Activated T-cell treated with anti-CD3 and anti-CD28 coated beads, Interleukin-2, amount 50 U/mL, for 4 hours (primary cell): ENCODE measurements at regions not wholly inside any gene's neighbourhood (a gene's known extent, or its start where the extent isn't known, plus 50 kb on each side); places are given as distances from the start of the nearest gene placed in this dataset.

ENCODE experiments used
- ATAC-seq, 2 donors: fragments of 200-7000 bp; cut with Tn5 transposase; one replicate each; pipeline ENCODE4 v1.10.0; 2021
- DNase-seq: peaks from one replicate; pipeline ENCODE4 v3.0.0-alpha.2; 2020
- H3K27me3 Mint-ChIP-seq: one replicate; pipeline ENCODE4 v1.8.0; 2021; ENCODE audit warnings: low read depth, mixed read lengths
- H3K36me3 Mint-ChIP-seq: one replicate; pipeline ENCODE4 v1.8.0; 2022; ENCODE audit warnings: mixed read lengths; ENCODE audit not compliant: insufficient read depth
- H3K4me1 Mint-ChIP-seq: one replicate; pipeline ENCODE4 v1.8.0; 2021; ENCODE audit warnings: low read depth, mixed read lengths
- H3K4me3 Mint-ChIP-seq: one replicate; pipeline ENCODE4 v1.8.0; 2021; ENCODE audit warnings: mild to moderate bottlenecking, moderate library complexity, mixed read lengths
- H3K9me3 Mint-ChIP-seq: one replicate; pipeline ENCODE4 v1.8.0; 2021; ENCODE audit warnings: mixed read lengths

DNA sequence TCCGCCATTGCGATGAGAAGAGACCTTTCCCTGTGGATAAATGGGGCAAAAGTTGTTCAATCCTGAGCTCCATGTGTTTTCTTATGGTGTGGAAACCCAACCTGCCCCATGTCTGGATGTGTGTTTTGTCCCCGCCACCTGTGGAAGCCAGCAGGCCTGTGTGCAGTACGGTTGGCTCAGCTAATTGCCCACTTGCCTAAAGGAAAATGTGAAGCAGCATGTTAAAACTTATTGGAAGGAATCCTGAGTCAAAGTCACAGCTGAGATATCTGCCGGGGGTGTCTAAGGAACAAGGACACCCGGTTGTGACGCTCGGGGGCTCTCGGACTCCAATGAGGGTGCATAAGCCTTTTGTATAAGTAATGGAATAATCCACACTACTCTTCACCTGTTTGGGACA, 361.1 kb upstream of the IRX1 start:
- DNase-seq (no peak), ATAC-seq (no peak)
- H3K4me1 Mint-ChIP-seq: no peaks in the 10 kb centered on the region
- no peaks in the 10 kb centered on the region for H3K36me3 Mint-ChIP-seq
- no peaks in the 10 kb centered on the region for H3K27me3 Mint-ChIP-seq
- H3K4me3 Mint-ChIP-seq: no peak overlapping the region
- H3K9me3 Mint-ChIP-seq: peaks cover 3% of the 10 kb centered on the region

- no peaks in the 10 kb centered on the region for H3K27me3 Mint-ChIP-seq
- H3K4me3 Mint-ChIP-seq: no peak overlapping the region
- no peak for DNase-seq
- peaks cover under 1% of the 10 kb centered on the region for H3K9me3 Mint-ChIP-seq
- H3K4me1 Mint-ChIP-seq: no peaks in the 10 kb centered on the region
- no peak for ATAC-seq
- no peaks in the 10 kb centered on the region for H3K36me3 Mint-ChIP-seq
Observed at GRCh38 chr5:3230941-3231340, 364.7 kb upstream of the IRX1 start.

DNA sequence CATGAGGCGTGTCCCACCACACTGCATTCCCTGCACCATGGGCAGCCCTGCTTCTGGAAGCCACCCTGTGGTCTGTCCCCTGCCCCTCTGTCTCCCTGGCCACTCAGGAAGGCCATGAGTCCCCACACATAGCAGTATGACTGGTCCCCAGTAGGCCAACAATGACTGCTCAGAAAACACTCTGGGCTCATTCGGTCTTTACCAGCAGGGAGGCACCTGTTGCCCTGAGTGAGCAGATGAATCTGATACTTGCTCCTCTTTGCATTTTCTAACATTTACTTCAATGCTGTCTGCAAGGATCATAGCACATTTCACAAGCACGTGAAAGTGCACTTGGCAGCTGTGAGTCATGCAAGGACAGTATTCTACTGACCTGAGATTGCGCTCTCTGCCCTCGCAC, 365.4 kb upstream of the IRX1 start:
- Mint-ChIP-seq H3K9me3 (no peaks in the 10 kb centered on the region), H3K36me3 (no peaks in the 10 kb centered on the region), H3K4me3 (no peak overlapping the region), H3K27me3 (no peaks in the 10 kb centered on the region), H3K4me1 (no peaks in the 10 kb centered on the region)
- DNase-seq (no peak), ATAC-seq (no peak)

GRCh38 chr5:3226196-3226920, 369.3 kb upstream of the IRX1 start:
- no peaks in the 10 kb centered on the region for H3K36me3 Mint-ChIP-seq
- no peaks in the 10 kb centered on the region for H3K4me1 Mint-ChIP-seq
- no peaks in the 10 kb centered on the region for H3K27me3 Mint-ChIP-seq
- no peak for ATAC-seq
- no peak overlapping the region for H3K4me3 Mint-ChIP-seq
- H3K9me3 Mint-ChIP-seq: no peaks in the 10 kb centered on the region
- no peak for DNase-seq

- DNase-seq: no peak
- no peaks in the 10 kb centered on the region for H3K4me1 Mint-ChIP-seq
- H3K36me3 Mint-ChIP-seq: no peaks in the 10 kb centered on the region
- no peaks in the 10 kb centered on the region for H3K9me3 Mint-ChIP-seq
- no peak overlapping the region for H3K4me3 Mint-ChIP-seq
- ATAC-seq: no peak
- no peaks in the 10 kb centered on the region for H3K27me3 Mint-ChIP-seq
Observed at GRCh38 chr5:3225201-3225960, 370.3 kb upstream of the IRX1 start.

GRCh38 chr5:3222924-3223323, 372.7 kb upstream of the IRX1 start:
- H3K27me3 Mint-ChIP-seq: no peaks in the 10 kb centered on the region
- no peaks in the 10 kb centered on the region for H3K4me1 Mint-ChIP-seq
- no peak for ATAC-seq
- DNase-seq: no peak
- no peak overlapping the region for H3K4me3 Mint-ChIP-seq
- H3K9me3 Mint-ChIP-seq: no peaks in the 10 kb centered on the region
- H3K36me3 Mint-ChIP-seq: no peaks in the 10 kb centered on the region

DNA sequence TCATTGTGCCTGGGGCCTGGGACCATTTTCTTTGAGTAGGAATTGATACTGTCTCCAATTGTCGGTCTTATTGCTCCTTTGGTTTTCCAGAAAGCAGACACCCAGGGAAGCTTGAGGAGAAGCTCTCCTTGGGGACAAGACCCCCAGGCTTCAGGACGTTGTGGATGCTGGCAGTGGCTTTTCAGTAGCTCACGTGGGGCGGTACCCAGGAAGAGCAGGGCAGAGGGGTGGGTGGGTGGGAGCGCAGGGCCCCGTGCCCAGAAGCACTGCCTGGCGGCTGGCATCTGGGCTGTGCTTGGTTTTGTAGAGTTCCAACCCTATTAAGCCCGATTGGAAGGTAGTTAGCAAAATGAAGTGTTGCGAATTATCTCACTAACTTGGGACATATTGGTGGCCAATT, 374.2 kb upstream of the IRX1 start:
- Mint-ChIP-seq H3K4me3 (no peak overlapping the region), H3K4me1 (no peaks in the 10 kb centered on the region), H3K9me3 (no peaks in the 10 kb centered on the region), H3K27me3 (no peaks in the 10 kb centered on the region), H3K36me3 (no peaks in the 10 kb centered on the region)
- ATAC-seq: no peak
- no peak for DNase-seq

- DNase-seq (no peak), ATAC-seq (no peak)
- Mint-ChIP-seq H3K9me3 (no peaks in the 10 kb centered on the region), H3K27me3 (no peaks in the 10 kb centered on the region), H3K4me3 (no peak overlapping the region), H3K36me3 (no peaks in the 10 kb centered on the region), H3K4me1 (no peaks in the 10 kb centered on the region)
Observed at GRCh38 chr5:3220638-3221288, 374.9 kb upstream of the IRX1 start.

DNA sequence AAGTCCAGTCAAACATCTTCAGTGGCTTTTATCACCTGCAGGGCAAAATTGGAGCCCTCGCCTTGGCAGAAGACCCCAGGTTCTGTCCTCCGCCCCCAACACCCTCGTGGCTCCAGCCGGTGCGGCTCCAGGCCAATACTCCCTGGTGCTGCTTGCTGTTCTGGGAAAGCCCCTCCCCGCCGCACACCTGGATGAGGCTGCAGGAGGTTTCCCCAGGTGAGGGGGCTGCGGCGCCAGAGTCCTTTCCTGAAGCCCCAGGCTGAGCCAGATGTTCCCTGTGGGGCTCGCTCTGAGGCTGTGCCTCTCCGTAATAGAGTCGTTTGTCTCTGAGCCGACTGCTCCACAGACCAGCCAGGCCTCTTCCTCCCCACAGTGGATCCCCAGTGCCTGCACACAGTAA, 375.4 kb upstream of the IRX1 start:
- H3K4me1 Mint-ChIP-seq: no peaks in the 10 kb centered on the region
- H3K9me3 Mint-ChIP-seq: no peaks in the 10 kb centered on the region
- DNase-seq: no peak
- H3K27me3 Mint-ChIP-seq: no peaks in the 10 kb centered on the region
- no peak overlapping the region for H3K4me3 Mint-ChIP-seq
- no peaks in the 10 kb centered on the region for H3K36me3 Mint-ChIP-seq
- no peak for ATAC-seq

GRCh38 chr5:3218916-3219650, 376.5 kb upstream of the IRX1 start:
- Mint-ChIP-seq H3K4me1 (no peaks in the 10 kb centered on the region), H3K36me3 (no peaks in the 10 kb centered on the region), H3K4me3 (no peak overlapping the region), H3K9me3 (no peaks in the 10 kb centered on the region), H3K27me3 (no peaks in the 10 kb centered on the region)
- DNase-seq: no peak
- ATAC-seq: no peak

GRCh38 chr5:3217771-3218495, 377.7 kb upstream of the IRX1 start:
- no peaks in the 10 kb centered on the region for H3K9me3 Mint-ChIP-seq
- no peaks in the 10 kb centered on the region for H3K36me3 Mint-ChIP-seq
- ATAC-seq (no peak), DNase-seq (no peak)
- H3K4me1 Mint-ChIP-seq: no peaks in the 10 kb centered on the region
- H3K27me3 Mint-ChIP-seq: no peaks in the 10 kb centered on the region
- no peak overlapping the region for H3K4me3 Mint-ChIP-seq

DNA sequence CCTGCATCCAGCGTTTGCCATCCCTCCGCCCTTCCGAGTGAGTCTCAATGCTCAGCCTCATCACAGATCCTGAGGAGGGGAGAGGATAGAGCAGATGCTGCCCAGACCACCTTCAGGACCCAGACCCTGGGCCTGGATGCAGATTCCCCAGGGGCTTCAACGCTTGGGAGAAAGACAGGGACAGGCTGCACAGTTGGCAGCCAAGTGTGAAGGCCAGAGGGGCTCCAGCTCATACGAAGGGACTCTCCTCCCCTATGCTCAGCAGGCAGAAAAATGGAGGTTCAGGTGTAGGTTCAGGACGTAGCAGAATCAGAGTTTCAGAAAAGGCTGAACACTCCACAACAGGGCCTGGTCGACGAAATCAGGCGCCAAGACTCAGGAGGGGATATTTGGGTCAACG, 378.5 kb upstream of the IRX1 start:
- Mint-ChIP-seq H3K4me1 (no peaks in the 10 kb centered on the region), H3K36me3 (no peaks in the 10 kb centered on the region), H3K27me3 (no peaks in the 10 kb centered on the region), H3K9me3 (no peaks in the 10 kb centered on the region), H3K4me3 (no peak overlapping the region)
- DNase-seq: no peak
- ATAC-seq: no peak

- no peaks in the 10 kb centered on the region for H3K4me1 Mint-ChIP-seq
- H3K27me3 Mint-ChIP-seq: no peaks in the 10 kb centered on the region
- ATAC-seq (no peak), DNase-seq (no peak)
- H3K9me3 Mint-ChIP-seq: no peaks in the 10 kb centered on the region
- H3K36me3 Mint-ChIP-seq: no peaks in the 10 kb centered on the region
- H3K4me3 Mint-ChIP-seq: no peak overlapping the region
Observed at GRCh38 chr5:3216386-3216785, 379.2 kb upstream of the IRX1 start.

GRCh38 chr5:3214838-3215374, 380.7 kb upstream of the IRX1 start:
- no peaks in the 10 kb centered on the region for H3K27me3 Mint-ChIP-seq
- no peaks in the 10 kb centered on the region for H3K36me3 Mint-ChIP-seq
- DNase-seq (no peak), ATAC-seq (no peak)
- H3K4me3 Mint-ChIP-seq: no peak overlapping the region
- no peaks in the 10 kb centered on the region for H3K4me1 Mint-ChIP-seq
- peaks cover 4% of the 10 kb centered on the region for H3K9me3 Mint-ChIP-seq
